Sigmoid colon (tissue), 6 donors: ENCODE measurements at regions not wholly inside any gene's neighbourhood (a gene's known extent, or its start where the extent isn't known, plus 50 kb on each side); places are given as distances from the start of the nearest gene placed in this dataset.

ENCODE experiments used
- DNase-seq: peaks from one replicate; pipeline ENCODE4 v3.0.0-alpha.2; 2019
- H3K27ac ChIP-seq, 4 donors: fragments of 200-600 bp; sonication (generic); one replicate each; pipeline ENCODE4 v1.5.1; 2016 to 2019; ENCODE audit warnings: mild to moderate bottlenecking in 1 of 4
- H3K27me3 ChIP-seq, 3 donors: fragments of 200-600 bp; sonication (generic); one replicate each; pipeline ENCODE4 v1.5.1; 2019; ENCODE audit warnings: mild to moderate bottlenecking in 1 of 3
- H3K36me3 ChIP-seq, 4 donors: fragments of 200-600 bp; sonication (generic); one replicate each; pipeline ENCODE4 v1.5.1; 2016 to 2019
- H3K4me1 ChIP-seq, 4 donors: fragments of 200-600 bp; sonication (generic); one replicate each; pipeline ENCODE4 v1.5.1; 2017 to 2019
- H3K4me3 ChIP-seq, 4 donors: fragments of 200-600 bp; sonication (generic); one replicate each; pipeline ENCODE4 v1.5.1; 2017 to 2019; ENCODE audit warnings: mild to moderate bottlenecking in 2 of 4, moderate library complexity in 1 of 4
- H3K9me3 ChIP-seq, 4 donors: fragments of 200-600 bp in 3 of 4; sonication (generic) in 3 of 4; one replicate each; pipeline versions ENCODE4 v1.5.1 to v1.6.1; 2013 to 2019
- CTCF ChIP-seq, 4 experiments: fragments of 450-650 bp in 3 of 4; fragments of 200-600 bp in 1 of 4; IDR thresholded peaks; one replicate each; pipeline ENCODE4 v1.5.1; 2016 to 2019; ENCODE audit warnings: antibody characterized with exemption in 4 of 4, mild to moderate bottlenecking in 3 of 4, moderate library complexity in 2 of 4
- EP300 ChIP-seq, 4 donors: sonication (generic); formaldehyde crosslinking; IDR thresholded peaks; one replicate each; pipeline ENCODE4 v1.6.1; 2017; ENCODE audit warnings: antibody characterized with exemption in 4 of 4
- POLR2A ChIP-seq, 2 donors: fragments of 450-650 bp; IDR thresholded peaks; one replicate each; pipeline ENCODE4 v1.6.1; 2016; ENCODE audit warnings: antibody characterized with exemption in 2 of 2, mild to moderate bottlenecking in 2 of 2, moderate library complexity in 2 of 2
- POLR2AphosphoS5 ChIP-seq, 4 donors: sonication (generic); formaldehyde crosslinking; IDR thresholded peaks; one replicate each; pipeline ENCODE4 v1.6.1; 2017; ENCODE audit warnings: antibody characterized with exemption in 4 of 4
- WGBS, 2 donors: extraction: QIAGEN DNeasy Blood & Tissue Kit; methylation state at CpG; one replicate each; pipeline ENCODE4 v1.1.7; 2013; 5-methylcytosine and 5-hydroxymethylcytosine counted together
- intact Hi-C: fragments of 100-400 bp; cut with DNase I; formaldehyde crosslinking; loops from one replicate; pipeline ENCODE4 v1.15.1; 2023
- donor health status: healthy with polysubstance abuse.
- donor health status: healthy.

- no peaks in the 10 kb centered on the region for H3K9me3 ChIP-seq
- H3K27me3 ChIP-seq = no peaks in the 10 kb centered on the region
- no peak overlapping the region for H3K27ac ChIP-seq
- DNase-seq = no peak
- WGBS, 2 donors = 72 to 81% methylated on average over 5 of the region's 5 CpGs
- TF ChIP-seq EP300 (IDR thresholded peaks at IDR 0.05) (no peak), POLR2AphosphoS5 (IDR thresholded peaks at IDR 0.05) (no peak), CTCF (IDR thresholded peaks at IDR 0.05) (no peak), POLR2A (IDR thresholded peaks at IDR 0.05) (no peak)
- H3K4me3 ChIP-seq = no peak overlapping the region
- peaks cover 0 to 1% (median 0%) of the 10 kb centered on the region in 4 donors for H3K4me1 ChIP-seq
- intact Hi-C loops = no loop called here
- no peaks in the 10 kb centered on the region for H3K36me3 ChIP-seq
Observed at GRCh38 chr2:176508984-176509740, 239.9 kb downstream of the MTX2 start.

GRCh38 chr2:176514276-176514675 is 245.0 kb downstream of the MTX2 start:
- no peak overlapping the region for H3K27ac ChIP-seq
- H3K9me3 ChIP-seq = no peaks in the 10 kb centered on the region
- H3K27me3 ChIP-seq = no peaks in the 10 kb centered on the region
- H3K4me3 ChIP-seq = no peak overlapping the region
- intact Hi-C loops = no loop called here
- no peaks in the 10 kb centered on the region for H3K36me3 ChIP-seq
- WGBS, 2 donors = 79 to 92% methylated on average over 5 of the region's 5 CpGs
- TF ChIP-seq POLR2A (IDR thresholded peaks at IDR 0.05) (no peak), CTCF (IDR thresholded peaks at IDR 0.05) (no peak), POLR2AphosphoS5 (IDR thresholded peaks at IDR 0.05) (no peak), EP300 (IDR thresholded peaks at IDR 0.05) (no peak)
- peaks cover 0 to 8% (median 4%) of the 10 kb centered on the region in 4 donors for H3K4me1 ChIP-seq
- DNase-seq = no peak

- WGBS, 2 donors = 92% methylated on average over 6 of the region's 6 CpGs
- Histone ChIP-seq H3K36me3 (no peaks in the 10 kb centered on the region), H3K4me3 (no peak overlapping the region), H3K27ac (no peak overlapping the region), H3K9me3 (no peaks in the 10 kb centered on the region), H3K4me1 (peaks cover 0 to 13% (median 6%) of the 10 kb centered on the region in 4 donors), H3K27me3 (no peaks in the 10 kb centered on the region)
- intact Hi-C loops = no loop called here
- TF ChIP-seq POLR2A (IDR thresholded peaks at IDR 0.05) (no peak), POLR2AphosphoS5 (IDR thresholded peaks at IDR 0.05) (no peak), EP300 (IDR thresholded peaks at IDR 0.05) (no peak), CTCF (IDR thresholded peaks at IDR 0.05) (no peak)
- DNase-seq = no peak
Observed at GRCh38 chr2:176514805-176515500, 245.7 kb downstream of the MTX2 start.

- H3K36me3 ChIP-seq = no peaks in the 10 kb centered on the region
- 11 to 18% methylated on average over 1 of the region's 1 CpG for WGBS, 2 donors
- no peak overlapping the region for H3K27ac ChIP-seq
- H3K4me3 ChIP-seq = no peak overlapping the region
- H3K4me1 ChIP-seq = peaks cover 0 to 13% (median 6%) of the 10 kb centered on the region in 4 donors
- TF ChIP-seq POLR2A (IDR thresholded peaks at IDR 0.05) = no peak
- no peak for TF ChIP-seq EP300 (IDR thresholded peaks at IDR 0.05)
- no peak for TF ChIP-seq POLR2AphosphoS5 (IDR thresholded peaks at IDR 0.05)
- no peak for TF ChIP-seq CTCF (IDR thresholded peaks at IDR 0.05)
- DNase-seq = no peak
- H3K27me3 ChIP-seq = no peaks in the 10 kb centered on the region
- no peaks in the 10 kb centered on the region for H3K9me3 ChIP-seq
- intact Hi-C loops = no loop called here
Observed at GRCh38 chr2:176516051-176516602, 246.9 kb downstream of the MTX2 start.
